ENCODE measurements at regions not wholly inside any gene's neighbourhood (a gene's known extent, or its start where the extent isn't known, plus 50 kb on each side); places are given as distances from the start of the nearest gene placed in this dataset.
"Not testable (repeated sequence)": the region's sequence is repeated elsewhere in the genome, so short reads cannot be mapped to it uniquely, and the experiment has no call there.

DNA sequence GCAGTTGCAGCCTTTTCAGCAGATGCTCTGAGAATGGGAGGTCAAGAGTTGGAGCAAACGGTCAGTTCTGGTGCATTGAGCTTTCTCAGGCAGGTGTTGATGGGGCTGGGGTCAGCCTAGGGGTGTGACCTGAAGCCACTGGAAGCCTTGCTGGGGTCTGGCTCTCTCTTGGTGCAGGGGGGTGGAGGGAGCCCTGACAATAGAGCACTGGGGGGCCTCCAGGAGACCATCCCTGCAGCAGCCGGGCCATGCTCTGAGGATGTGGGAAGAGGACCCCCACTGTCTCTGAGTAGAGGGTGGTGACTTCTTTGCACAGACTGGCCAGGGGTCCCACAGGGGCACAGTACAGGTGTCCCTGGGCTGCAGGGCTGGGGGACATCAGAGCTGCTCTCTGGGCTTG lies 528.8 kb downstream of the GOLGA6L6 start:
- TF ChIP-seq YY1 (IDR thresholded peaks at IDR 0.05; ENCODE audit: insufficient read depth, insufficient read length); ZNF274 (IDR thresholded peaks at IDR 0.05; ENCODE audit: low read depth, low read length): not testable (repeated sequence)
